ENCODE measurements at regions not wholly inside any gene's neighbourhood (a gene's known extent, or its start where the extent isn't known, plus 50 kb on each side); places are given as distances from the start of the nearest gene placed in this dataset.

DNA sequence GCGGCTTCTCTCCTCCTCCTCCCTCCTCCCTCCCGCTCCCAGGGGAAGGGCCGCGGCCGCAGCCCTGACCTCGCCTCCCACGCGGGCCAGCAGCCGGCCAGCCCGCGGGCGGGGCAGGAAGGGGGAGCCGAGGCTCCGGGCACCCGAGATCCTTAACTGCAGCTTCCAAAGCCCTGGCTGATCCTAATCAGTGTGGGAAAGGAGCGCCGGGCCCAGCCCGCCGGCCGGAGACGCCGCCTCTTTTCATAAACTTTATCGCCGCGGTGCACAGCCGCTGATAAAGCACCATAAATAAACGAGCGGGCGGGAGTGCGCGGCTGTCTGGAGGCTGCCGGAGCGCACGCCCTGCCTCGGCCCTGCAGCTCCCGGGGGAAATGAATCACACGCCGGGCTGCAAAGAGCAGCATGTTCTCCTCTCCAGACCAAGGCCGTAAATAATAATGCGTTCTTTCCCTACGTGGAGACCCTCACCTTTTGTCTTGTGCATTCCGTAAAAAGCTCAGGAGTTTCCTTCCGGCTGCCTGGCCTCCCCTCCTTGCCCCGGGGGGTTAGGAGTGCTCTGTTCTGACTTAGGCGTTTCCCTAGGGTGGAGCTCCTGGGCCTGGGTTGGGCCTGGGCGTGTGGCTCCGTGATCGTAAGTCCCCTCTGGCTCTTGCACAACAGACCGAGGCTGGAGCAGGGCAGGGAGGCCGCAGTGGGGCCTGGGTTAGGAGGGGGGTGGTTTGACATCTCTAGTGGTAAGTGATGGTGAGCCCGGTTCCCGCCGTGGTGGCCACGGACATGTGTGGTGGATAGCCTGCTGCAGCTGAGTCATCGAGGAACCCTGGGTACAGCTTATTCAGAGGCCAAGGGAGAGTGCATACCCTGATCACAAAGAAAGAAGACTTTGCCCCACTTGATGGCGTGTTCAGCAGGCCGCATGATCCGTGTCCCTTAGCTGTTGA is 132.6 kb upstream of the HES1 start:
- H4K20me1 ChIP-seq (ENCODE audit: insufficient read depth, low read length, poor library complexity, severe bottlenecking), result no peaks in the 10 kb centered on the region
- peak overlapping the region; percentile 72 for H3K4me3 ChIP-seq (ENCODE audit: low read length, poor library complexity, severe bottlenecking)
- H3K4me1 ChIP-seq (ENCODE audit: insufficient read depth, low read length, poor library complexity, severe bottlenecking), result peaks cover 52% of the 10 kb centered on the region
- peak overlapping the region; percentile 79 for H3K9ac ChIP-seq (ENCODE audit: low read depth, low read length, poor library complexity, severe bottlenecking)
- H3K79me2 ChIP-seq (ENCODE audit: insufficient read depth, low read length), result no peaks in the 10 kb centered on the region
- no peaks in the 10 kb centered on the region for H3K9me2 ChIP-seq (replicated peaks; ENCODE audit: low read depth, low read length)
- no peaks in the 10 kb centered on the region for H3K36me3 ChIP-seq (ENCODE audit: insufficient read depth, low read length)
- no peaks in the 10 kb centered on the region for H3F3A ChIP-seq (ENCODE audit: low read depth)
- no peak for TF ChIP-seq EZH2phosphoT487 (IDR thresholded peaks at IDR 0.05; ENCODE audit: borderline replicate concordance)
- TF ChIP-seq, protein P1, sequence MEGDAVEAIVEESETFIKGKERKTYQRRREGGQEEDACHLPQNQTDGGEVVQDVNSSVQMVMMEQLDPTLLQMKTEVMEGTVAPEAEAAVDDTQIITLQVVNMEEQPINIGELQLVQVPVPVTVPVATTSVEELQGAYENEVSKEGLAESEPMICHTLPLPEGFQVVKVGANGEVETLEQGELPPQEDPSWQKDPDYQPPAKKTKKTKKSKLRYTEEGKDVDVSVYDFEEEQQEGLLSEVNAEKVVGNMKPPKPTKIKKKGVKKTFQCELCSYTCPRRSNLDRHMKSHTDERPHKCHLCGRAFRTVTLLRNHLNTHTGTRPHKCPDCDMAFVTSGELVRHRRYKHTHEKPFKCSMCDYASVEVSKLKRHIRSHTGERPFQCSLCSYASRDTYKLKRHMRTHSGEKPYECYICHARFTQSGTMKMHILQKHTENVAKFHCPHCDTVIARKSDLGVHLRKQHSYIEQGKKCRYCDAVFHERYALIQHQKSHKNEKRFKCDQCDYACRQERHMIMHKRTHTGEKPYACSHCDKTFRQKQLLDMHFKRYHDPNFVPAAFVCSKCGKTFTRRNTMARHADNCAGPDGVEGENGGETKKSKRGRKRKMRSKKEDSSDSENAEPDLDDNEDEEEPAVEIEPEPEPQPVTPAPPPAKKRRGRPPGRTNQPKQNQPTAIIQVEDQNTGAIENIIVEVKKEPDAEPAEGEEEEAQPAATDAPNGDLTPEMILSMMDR (conservative IDR thresholded peaks at IDR 0.05; ENCODE audit: low read length), result no peak
- peak overlapping the region; percentile 85 for H3K4me2 ChIP-seq (ENCODE audit: low read depth, low read length, poor library complexity, severe bottlenecking)
- no peaks in the 10 kb centered on the region for H3K27me3 ChIP-seq (ENCODE audit: insufficient read depth, low read length, poor library complexity, severe bottlenecking)
- H2AFZ ChIP-seq (ENCODE audit: low read length), result peak overlapping the region; percentile 80
- no peaks in the 10 kb centered on the region for H3K9me3 ChIP-seq (ENCODE audit: insufficient read depth, low read depth, low read length)

DNA sequence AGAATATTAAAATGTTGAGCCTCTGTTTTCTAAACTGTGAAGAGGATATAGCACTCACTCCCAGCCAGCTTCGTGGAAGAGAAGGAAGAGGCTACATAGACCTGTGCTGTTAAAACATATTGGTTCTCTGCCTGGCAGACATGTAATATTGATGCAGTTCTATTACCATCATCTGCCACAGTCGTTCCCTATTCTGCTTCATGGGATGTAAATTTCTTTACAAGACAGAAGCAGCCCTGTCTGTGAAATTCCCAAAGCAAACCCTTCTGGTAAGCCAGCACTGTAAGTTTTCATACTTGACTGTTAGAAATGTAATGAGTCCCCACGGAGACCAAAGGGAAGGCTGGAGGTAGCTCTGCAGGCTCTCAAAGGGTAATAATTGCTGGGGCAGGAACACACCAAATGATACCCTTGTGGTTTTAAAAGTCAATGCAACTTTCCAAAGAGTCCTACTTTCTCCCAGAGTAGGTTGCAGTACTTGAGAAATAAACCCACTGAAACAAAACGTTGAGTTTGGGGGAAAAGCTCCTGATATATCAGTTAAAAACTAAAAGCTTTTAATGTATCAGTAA is 129.9 kb upstream of the HES1 start:
- Histone ChIP-seq H3K4me2 (ENCODE audit: low read depth, low read length, poor library complexity, severe bottlenecking) (peak overlapping the region; percentile 52), H3K27me3 (ENCODE audit: insufficient read depth, low read length, poor library complexity, severe bottlenecking) (no peaks in the 10 kb centered on the region), H3K9ac (ENCODE audit: low read depth, low read length, poor library complexity, severe bottlenecking) (peak overlapping the region; percentile 55), H3K36me3 (ENCODE audit: insufficient read depth, low read length) (no peaks in the 10 kb centered on the region), H3K79me2 (ENCODE audit: insufficient read depth, low read length) (no peaks in the 10 kb centered on the region), H3K9me2 (replicated peaks; ENCODE audit: low read depth, low read length) (no peaks in the 10 kb centered on the region), H4K20me1 (ENCODE audit: insufficient read depth, low read length, poor library complexity, severe bottlenecking) (no peaks in the 10 kb centered on the region), H3K4me1 (ENCODE audit: insufficient read depth, low read length, poor library complexity, severe bottlenecking) (peaks cover 50% of the 10 kb centered on the region), H3K4me3 (ENCODE audit: low read length, poor library complexity, severe bottlenecking) (peak overlapping the region; percentile 26), H3K9me3 (ENCODE audit: insufficient read depth, low read depth, low read length) (no peaks in the 10 kb centered on the region), H3F3A (ENCODE audit: low read depth) (no peaks in the 10 kb centered on the region), H2AFZ (ENCODE audit: low read length) (no peak overlapping the region)
- no peak for TF ChIP-seq EZH2phosphoT487 (IDR thresholded peaks at IDR 0.05; ENCODE audit: borderline replicate concordance)
- TF ChIP-seq, protein P1 (conservative IDR thresholded peaks at IDR 0.05; ENCODE audit: low read length), result peak; percentile 17; the same call in 1 of the 2 replicates

DNA sequence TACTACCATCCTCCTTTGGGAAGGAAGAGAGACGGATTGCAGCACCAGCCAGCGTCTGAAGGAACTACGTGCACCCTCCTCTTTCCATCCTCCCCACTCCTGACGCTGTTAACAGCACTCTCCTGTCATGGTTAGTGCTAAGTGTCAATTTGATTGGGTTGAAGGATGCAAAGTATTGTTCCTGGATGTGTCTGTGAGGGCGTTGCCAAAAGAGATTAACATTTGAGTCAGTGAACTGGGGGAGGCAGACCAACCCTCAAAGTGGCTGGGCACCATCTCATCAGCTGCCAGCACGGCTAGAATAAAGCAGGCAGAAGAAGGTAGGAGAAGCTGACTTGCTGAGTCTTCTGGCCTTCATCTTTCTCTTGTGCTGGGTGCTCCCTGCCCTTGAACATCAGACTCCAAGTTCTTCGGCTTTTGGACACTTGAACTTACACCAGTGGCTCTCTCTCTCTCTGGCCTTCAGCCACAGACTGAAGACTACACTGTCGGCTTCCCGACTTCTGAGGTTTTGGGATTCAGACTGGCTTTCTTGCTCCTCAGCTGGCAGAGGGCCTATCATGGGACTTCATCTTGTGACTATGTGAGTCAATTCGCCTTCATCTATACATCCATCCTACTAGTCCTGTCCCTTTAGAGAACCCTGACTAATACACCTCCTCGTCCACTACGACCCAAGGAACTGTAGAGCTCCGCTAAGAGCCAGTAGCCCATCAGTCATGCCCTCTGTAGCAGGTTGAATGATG is 128.2 kb upstream of the HES1 start:
- H3K27me3 ChIP-seq (ENCODE audit: insufficient read depth, low read length, poor library complexity, severe bottlenecking), result no peaks in the 10 kb centered on the region
- no peaks in the 10 kb centered on the region for H3K36me3 ChIP-seq (ENCODE audit: insufficient read depth, low read length)
- H3K9ac ChIP-seq (ENCODE audit: low read depth, low read length, poor library complexity, severe bottlenecking), result no peak overlapping the region
- H3K9me3 ChIP-seq (ENCODE audit: insufficient read depth, low read depth, low read length), result no peaks in the 10 kb centered on the region
- H3K4me1 ChIP-seq (ENCODE audit: insufficient read depth, low read length, poor library complexity, severe bottlenecking), result peaks cover 48% of the 10 kb centered on the region
- H2AFZ ChIP-seq (ENCODE audit: low read length), result no peak overlapping the region
- no peaks in the 10 kb centered on the region for H3K9me2 ChIP-seq (replicated peaks; ENCODE audit: low read depth, low read length)
- H3K4me2 ChIP-seq (ENCODE audit: low read depth, low read length, poor library complexity, severe bottlenecking), result no peak overlapping the region
- TF ChIP-seq EZH2phosphoT487 (IDR thresholded peaks at IDR 0.05; ENCODE audit: borderline replicate concordance), result no peak
- TF ChIP-seq, protein P1 (conservative IDR thresholded peaks at IDR 0.05; ENCODE audit: low read length), result no peak
- H3F3A ChIP-seq (ENCODE audit: low read depth), result no peaks in the 10 kb centered on the region
- no peaks in the 10 kb centered on the region for H3K79me2 ChIP-seq (ENCODE audit: insufficient read depth, low read length)
- no peaks in the 10 kb centered on the region for H4K20me1 ChIP-seq (ENCODE audit: insufficient read depth, low read length, poor library complexity, severe bottlenecking)
- no peak overlapping the region for H3K4me3 ChIP-seq (ENCODE audit: low read length, poor library complexity, severe bottlenecking)
